Left cardiac atrium (tissue), 4 donors: ENCODE measurements at regions not wholly inside any gene's neighbourhood (a gene's known extent, or its start where the extent isn't known, plus 50 kb on each side); places are given as distances from the start of the nearest gene placed in this dataset.
"Not testable (repeated sequence)": the region's sequence is repeated elsewhere in the genome, so short reads cannot be mapped to it uniquely, and the experiment has no call there.

Experiments used
- ATAC-seq, 2 donors: fragments of 200-7000 bp; cut with Tn5 transposase; one replicate each; pipeline ENCODE4 v1.9.1; 2020; ENCODE audit warnings: mild to moderate bottlenecking in 2 of 2, moderate library complexity in 2 of 2
- DNase-seq: peaks from one replicate; pipeline ENCODE4 v3.0.0-alpha.2; 2020
- intact Hi-C, 2 donors: fragments of 100-400 bp; cut with DNase I; formaldehyde crosslinking; loops; one replicate each; pipeline versions ENCODE4 v1.14.1 to v1.15.1; 2022 to 2023
- donor health status: DM: no; HTN: yes; CAD: no.
- donor health status: DM: no; HTN: yes; CAD: no; lungs with severe emphysema.
- donor health status: DM: yes; HTN: yes; CAD: no.
- donor health status: Dilated cardiomyopathy.

GRCh38 chr1:221869779-221870178 lies 127.9 kb upstream of the DUSP10 start:
- intact Hi-C loops = no loop called here
- ATAC-seq (no peak), DNase-seq (no peak)

GRCh38 chr1:221868593-221869303 lies 126.9 kb upstream of the DUSP10 start:
- intact Hi-C loops = no loop called here
- ATAC-seq (peak in 1 of 2 donors; percentile 59), DNase-seq (no peak)

GRCh38 chr1:221867003-221867402 lies 125.1 kb upstream of the DUSP10 start:
- intact Hi-C loops = no loop called here
- no peak for ATAC-seq
- DNase-seq = no peak

GRCh38 chr1:221865808-221866207 lies 123.9 kb upstream of the DUSP10 start:
- intact Hi-C loops = no loop called here
- ATAC-seq (no peak), DNase-seq (no peak)

GRCh38 chr1:221863635-221864034 lies 121.7 kb upstream of the DUSP10 start:
- DNase-seq (no peak), ATAC-seq (no peak)
- intact Hi-C loops = no loop called here

GRCh38 chr1:221862971-221863370 lies 121.1 kb upstream of the DUSP10 start:
- no peak for DNase-seq
- intact Hi-C loops = no loop called here
- ATAC-seq = no peak

GRCh38 chr1:221858818-221859611 lies 117.1 kb upstream of the DUSP10 start:
- peak in 1 of 2 donors; percentile 53 for ATAC-seq
- intact Hi-C loops = no loop called here

GRCh38 chr1:221857094-221857444 lies 115.2 kb upstream of the DUSP10 start:
- ATAC-seq, intact Hi-C loops, DNase-seq: not testable (repeated sequence)

More at GRCh38 chr1:221858818-221859611, 117.1 kb upstream of the DUSP10 start:
- DNase-seq = no peak

GRCh38 chr1:221856228-221857093 lies 114.6 kb upstream of the DUSP10 start:
- intact Hi-C loops = no loop called here
- DNase-seq (no peak), ATAC-seq (no peak)

GRCh38 chr1:221855156-221855555 lies 113.3 kb upstream of the DUSP10 start:
- ATAC-seq (no peak), DNase-seq (no peak)
- intact Hi-C loops = no loop called here

- ATAC-seq (no peak), DNase-seq (no peak)
- intact Hi-C loops = no loop called here
Observed at GRCh38 chr1:221851336-221851735, 109.4 kb upstream of the DUSP10 start.

- ATAC-seq = no peak
- intact Hi-C loops = no loop called here
Observed at GRCh38 chr1:221850470-221851187, 108.7 kb upstream of the DUSP10 start.

GRCh38 chr1:221849897-221850296 lies 108.0 kb upstream of the DUSP10 start:
- ATAC-seq (no peak), DNase-seq (no peak)
- intact Hi-C loops = no loop called here

More at GRCh38 chr1:221850470-221851187, 108.7 kb upstream of the DUSP10 start:
- DNase-seq = no peak

GRCh38 chr1:221849110-221849509 lies 107.2 kb upstream of the DUSP10 start:
- ATAC-seq (no peak), DNase-seq (no peak)
- intact Hi-C loops = no loop called here

- DNase-seq (no peak), ATAC-seq (no peak)
- intact Hi-C loops = no loop called here
Observed at GRCh38 chr1:221847676-221848075, 105.8 kb upstream of the DUSP10 start.

GRCh38 chr1:221845650-221846371 lies 103.9 kb upstream of the DUSP10 start:
- intact Hi-C loops = no loop called here
- ATAC-seq (peak; percentile 75 to 90), DNase-seq (peak; percentile 37)

GRCh38 chr1:221841983-221842335 lies 100.1 kb upstream of the DUSP10 start:
- intact Hi-C loops = no loop called here
- ATAC-seq (no peak), DNase-seq (no peak)

- ATAC-seq (no peak), DNase-seq (no peak)
- intact Hi-C loops = no loop called here
Observed at GRCh38 chr1:221841251-221841982, 99.5 kb upstream of the DUSP10 start.
